Neural cell (in vitro differentiated cells): ENCODE measurements at regions not wholly inside any gene's neighbourhood (a gene's known extent, or its start where the extent isn't known, plus 50 kb on each side); places are given as distances from the start of the nearest gene placed in this dataset.

ENCODE experiments used
- H2AFZ ChIP-seq: fragments of 200-600, 300-800 bp; sonication (generic), shearing (Covaris generic); 2 replicates; pipeline ENCODE4 v1.6.0; 2014; ENCODE audit warnings: low read depth, mild to moderate bottlenecking, antibody characterized with exemption, low read length, moderate library complexity
- H3F3A ChIP-seq: fragments of 200-600 bp; shearing (Covaris generic); 2 replicates; pipeline ENCODE4 v1.6.1; 2016; ENCODE audit warnings: mild to moderate bottlenecking, moderate library complexity, mixed read lengths, antibody characterized with exemption, low read length; ENCODE audit not compliant: insufficient read depth, poor library complexity, severe bottlenecking
- H3K27ac ChIP-seq: fragments of 200-600, 300-800 bp; sonication (generic), shearing (Covaris generic); 2 replicates; pipeline ENCODE4 v1.5.1; 2014; ENCODE audit warnings: mild to moderate bottlenecking, low read length, moderate library complexity
- H3K27me3 ChIP-seq: fragments of 300-800, 200-600 bp; sonication (generic), shearing (Covaris generic); 2 replicates; pipeline ENCODE4 v1.6.0; 2014; ENCODE audit warnings: mild to moderate bottlenecking, low read depth, low read length, moderate library complexity; ENCODE audit not compliant: insufficient read depth
- H3K36me3 ChIP-seq: fragments of 300-800, 200-600 bp; sonication (generic), shearing (Covaris generic); 2 replicates; pipeline ENCODE4 v1.5.1; 2014; ENCODE audit warnings: mild to moderate bottlenecking, antibody characterized with exemption, low read length, moderate library complexity; ENCODE audit not compliant: insufficient read depth
- H3K4me2 ChIP-seq: fragments of 300-800, 200-600 bp; sonication (generic), shearing (Covaris generic); 2 replicates; pipeline ENCODE4 v1.6.0; 2014; ENCODE audit warnings: mild to moderate bottlenecking, low read length
- H3K4me3 ChIP-seq: fragments of 300-800, 200-600 bp; sonication (generic), shearing (Covaris generic); 2 replicates; pipeline ENCODE4 v1.5.1; 2014; ENCODE audit warnings: mild to moderate bottlenecking, low read length, moderate library complexity
- H3K79me2 ChIP-seq: fragments of 200-600 bp; shearing (Covaris generic); replicated peaks from 2 replicates; pipeline ENCODE4 v1.6.0; 2014; ENCODE audit warnings: mild to moderate bottlenecking, low read length, moderate library complexity; ENCODE audit not compliant: insufficient read depth
- H3K9ac ChIP-seq: fragments of 300-800, 200-600 bp; sonication (generic), shearing (Covaris generic); 2 replicates; pipeline ENCODE4 v1.6.1; 2016; ENCODE audit warnings: mild to moderate bottlenecking, low read length, mixed read lengths
- H3K9me2 ChIP-seq: fragments of 200-600 bp; shearing (Covaris generic); 2 replicates; pipeline ENCODE4 v1.6.1; 2016; ENCODE audit warnings: mild to moderate bottlenecking, low read length, mixed read lengths; ENCODE audit not compliant: insufficient read depth
- H3K9me3 ChIP-seq: fragments of 200-600, 300-800 bp; sonication (generic), shearing (Covaris generic); 2 replicates; pipeline ENCODE4 v1.6.1; 2016; ENCODE audit warnings: mild to moderate bottlenecking, mixed run types, low read length, moderate library complexity, mixed read lengths
- H4K20me1 ChIP-seq: fragments of 200-600 bp; shearing (Covaris generic); 2 replicates; pipeline ENCODE4 v1.6.1; 2016; ENCODE audit warnings: mild to moderate bottlenecking, mixed run types; ENCODE audit not compliant: insufficient read depth
- EP300 ChIP-seq: fragments of 450-650 bp; conservative IDR thresholded peaks from 2 replicates; pipeline ENCODE4 v1.6.1; 2014; ENCODE audit warnings: antibody characterized with exemption, mild to moderate bottlenecking, moderate library complexity; ENCODE audit not compliant: poor library complexity, severe bottlenecking
- EZH2 ChIP-seq: fragments of 200-600, 300-800 bp; shearing (Covaris generic), sonication (generic); IDR thresholded peaks from 2 replicates; pipeline ENCODE4 v1.6.1; 2014; ENCODE audit warnings: antibody characterized with exemption, low read length, borderline replicate concordance, mild to moderate bottlenecking; ENCODE audit not compliant: insufficient read depth, poor library complexity, severe bottlenecking
- MXI1 ChIP-seq: fragments of 450-650 bp; conservative IDR thresholded peaks from 2 replicates; pipeline ENCODE4 v1.6.1; 2014; ENCODE audit warnings: antibody characterized with exemption, mild to moderate bottlenecking; ENCODE audit not compliant: poor library complexity, severe bottlenecking
- POLR2AphosphoS5 ChIP-seq: IDR thresholded peaks from 2 replicates; pipeline ENCODE4 v1.6.1; 2012
- RAD21 ChIP-seq: fragments of 450-650 bp; conservative IDR thresholded peaks from 2 replicates; pipeline ENCODE4 v1.6.1; 2014; ENCODE audit warnings: antibody characterized with exemption, mild to moderate bottlenecking, moderate library complexity
- SMC3 ChIP-seq: fragments of 450-650 bp; conservative IDR thresholded peaks from 2 replicates; pipeline ENCODE4 v1.6.1; 2014; ENCODE audit warnings: antibody characterized with exemption, mild to moderate bottlenecking, moderate library complexity; ENCODE audit not compliant: poor library complexity
- TAF1 ChIP-seq: IDR thresholded peaks from 2 replicates; pipeline ENCODE4 v1.6.1; 2012; ENCODE audit warnings: low read depth
- TF ChIP-seq, protein P1 (sequence below): fragments of 450-650 bp; IDR thresholded peaks from 2 replicates; pipeline ENCODE4 v1.5.1; 2014; ENCODE audit warnings: antibody characterized with exemption, mild to moderate bottlenecking, moderate library complexity; ENCODE audit not compliant: poor library complexity, severe bottlenecking
- TF ChIP-seq, protein P2 (sequence below): IDR thresholded peaks from 2 replicates; pipeline ENCODE4 v1.6.1; 2012; ENCODE audit warnings: borderline replicate concordance

DNA sequence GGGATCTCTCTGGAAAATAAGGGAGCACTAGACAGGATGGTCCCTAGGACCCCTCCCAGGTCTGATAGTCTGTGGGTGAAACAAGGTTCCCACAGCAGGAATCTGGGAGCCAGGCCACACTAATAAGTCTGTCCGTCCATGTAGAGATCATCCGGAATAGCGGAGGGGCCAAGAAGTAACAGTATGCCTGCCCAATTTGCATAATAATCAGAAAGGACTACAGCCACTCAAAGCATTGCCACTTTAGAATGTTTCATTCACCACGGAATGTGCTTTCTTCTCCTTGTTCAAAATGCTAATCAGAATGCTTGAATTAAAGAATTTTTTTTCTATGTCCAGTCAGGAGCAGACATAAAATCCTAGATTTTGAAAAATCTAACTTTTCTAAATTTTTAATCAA, 254.9 kb downstream of the ACTL7B start:
- Histone ChIP-seq H3K4me3 (no peak overlapping the region), H3K27ac (no peak overlapping the region), H3F3A (no peaks in the 10 kb centered on the region), H3K9me3 (no peaks in the 10 kb centered on the region), H3K27me3 (no peaks in the 10 kb centered on the region), H3K9me2 (no peaks in the 10 kb centered on the region), H2AFZ (no peak overlapping the region), H3K4me2 (no peak overlapping the region), H3K36me3 (no peaks in the 10 kb centered on the region), H3K79me2 (no peaks in the 10 kb centered on the region), H4K20me1 (no peaks in the 10 kb centered on the region), H3K9ac (no peak overlapping the region)
- TF ChIP-seq EP300 (no peak), MXI1 (no peak), RAD21 (no peak), TAF1 (no peak), POLR2AphosphoS5 (no peak), SMC3 (no peak), EZH2 (no peak)
- TF ChIP-seq, protein P1, sequence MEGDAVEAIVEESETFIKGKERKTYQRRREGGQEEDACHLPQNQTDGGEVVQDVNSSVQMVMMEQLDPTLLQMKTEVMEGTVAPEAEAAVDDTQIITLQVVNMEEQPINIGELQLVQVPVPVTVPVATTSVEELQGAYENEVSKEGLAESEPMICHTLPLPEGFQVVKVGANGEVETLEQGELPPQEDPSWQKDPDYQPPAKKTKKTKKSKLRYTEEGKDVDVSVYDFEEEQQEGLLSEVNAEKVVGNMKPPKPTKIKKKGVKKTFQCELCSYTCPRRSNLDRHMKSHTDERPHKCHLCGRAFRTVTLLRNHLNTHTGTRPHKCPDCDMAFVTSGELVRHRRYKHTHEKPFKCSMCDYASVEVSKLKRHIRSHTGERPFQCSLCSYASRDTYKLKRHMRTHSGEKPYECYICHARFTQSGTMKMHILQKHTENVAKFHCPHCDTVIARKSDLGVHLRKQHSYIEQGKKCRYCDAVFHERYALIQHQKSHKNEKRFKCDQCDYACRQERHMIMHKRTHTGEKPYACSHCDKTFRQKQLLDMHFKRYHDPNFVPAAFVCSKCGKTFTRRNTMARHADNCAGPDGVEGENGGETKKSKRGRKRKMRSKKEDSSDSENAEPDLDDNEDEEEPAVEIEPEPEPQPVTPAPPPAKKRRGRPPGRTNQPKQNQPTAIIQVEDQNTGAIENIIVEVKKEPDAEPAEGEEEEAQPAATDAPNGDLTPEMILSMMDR, result no peak
- TF ChIP-seq, protein P2, sequence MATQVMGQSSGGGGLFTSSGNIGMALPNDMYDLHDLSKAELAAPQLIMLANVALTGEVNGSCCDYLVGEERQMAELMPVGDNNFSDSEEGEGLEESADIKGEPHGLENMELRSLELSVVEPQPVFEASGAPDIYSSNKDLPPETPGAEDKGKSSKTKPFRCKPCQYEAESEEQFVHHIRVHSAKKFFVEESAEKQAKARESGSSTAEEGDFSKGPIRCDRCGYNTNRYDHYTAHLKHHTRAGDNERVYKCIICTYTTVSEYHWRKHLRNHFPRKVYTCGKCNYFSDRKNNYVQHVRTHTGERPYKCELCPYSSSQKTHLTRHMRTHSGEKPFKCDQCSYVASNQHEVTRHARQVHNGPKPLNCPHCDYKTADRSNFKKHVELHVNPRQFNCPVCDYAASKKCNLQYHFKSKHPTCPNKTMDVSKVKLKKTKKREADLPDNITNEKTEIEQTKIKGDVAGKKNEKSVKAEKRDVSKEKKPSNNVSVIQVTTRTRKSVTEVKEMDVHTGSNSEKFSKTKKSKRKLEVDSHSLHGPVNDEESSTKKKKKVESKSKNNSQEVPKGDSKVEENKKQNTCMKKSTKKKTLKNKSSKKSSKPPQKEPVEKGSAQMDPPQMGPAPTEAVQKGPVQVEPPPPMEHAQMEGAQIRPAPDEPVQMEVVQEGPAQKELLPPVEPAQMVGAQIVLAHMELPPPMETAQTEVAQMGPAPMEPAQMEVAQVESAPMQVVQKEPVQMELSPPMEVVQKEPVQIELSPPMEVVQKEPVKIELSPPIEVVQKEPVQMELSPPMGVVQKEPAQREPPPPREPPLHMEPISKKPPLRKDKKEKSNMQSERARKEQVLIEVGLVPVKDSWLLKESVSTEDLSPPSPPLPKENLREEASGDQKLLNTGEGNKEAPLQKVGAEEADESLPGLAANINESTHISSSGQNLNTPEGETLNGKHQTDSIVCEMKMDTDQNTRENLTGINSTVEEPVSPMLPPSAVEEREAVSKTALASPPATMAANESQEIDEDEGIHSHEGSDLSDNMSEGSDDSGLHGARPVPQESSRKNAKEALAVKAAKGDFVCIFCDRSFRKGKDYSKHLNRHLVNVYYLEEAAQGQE, result no peak

DNA sequence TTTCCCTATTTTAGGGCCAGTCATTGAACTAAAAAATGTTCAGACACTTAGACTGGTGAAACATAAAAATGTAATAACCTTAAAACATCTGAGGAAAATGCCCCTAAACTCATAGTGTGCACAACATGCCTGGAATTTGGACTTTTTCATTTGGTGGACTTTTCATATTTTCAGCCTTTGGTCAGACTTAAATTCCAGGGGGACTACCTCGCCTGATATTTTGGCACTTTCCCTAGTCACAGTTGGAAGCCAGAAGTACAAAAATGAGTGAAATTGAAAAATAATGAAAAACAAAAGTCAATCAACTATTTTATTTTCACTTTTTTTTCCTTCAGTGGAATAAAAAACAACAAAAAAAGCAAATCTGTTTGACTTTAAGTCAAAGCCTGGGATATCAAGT, 256.2 kb downstream of the ACTL7B start:
- Histone ChIP-seq H3K27ac (no peak overlapping the region), H4K20me1 (no peaks in the 10 kb centered on the region), H3F3A (no peaks in the 10 kb centered on the region), H3K36me3 (no peaks in the 10 kb centered on the region), H3K9me3 (no peaks in the 10 kb centered on the region), H3K79me2 (no peaks in the 10 kb centered on the region), H3K4me2 (no peak overlapping the region), H3K27me3 (no peaks in the 10 kb centered on the region), H2AFZ (no peak overlapping the region), H3K9me2 (no peaks in the 10 kb centered on the region), H3K9ac (no peak overlapping the region), H3K4me3 (no peak overlapping the region)
- no peak for TF ChIP-seq TAF1
- no peak for TF ChIP-seq EZH2
- TF ChIP-seq POLR2AphosphoS5, result no peak
- TF ChIP-seq SMC3, result no peak
- TF ChIP-seq MXI1, result no peak
- TF ChIP-seq, protein P1, result no peak
- no peak for TF ChIP-seq EP300
